ENCODE measurements at regions not wholly inside any gene's neighbourhood (a gene's known extent, or its start where the extent isn't known, plus 50 kb on each side); places are given as distances from the start of the nearest gene placed in this dataset.
"Not testable (repeated sequence)": the region's sequence is repeated elsewhere in the genome, so short reads cannot be mapped to it uniquely, and the experiment has no call there.

DNA sequence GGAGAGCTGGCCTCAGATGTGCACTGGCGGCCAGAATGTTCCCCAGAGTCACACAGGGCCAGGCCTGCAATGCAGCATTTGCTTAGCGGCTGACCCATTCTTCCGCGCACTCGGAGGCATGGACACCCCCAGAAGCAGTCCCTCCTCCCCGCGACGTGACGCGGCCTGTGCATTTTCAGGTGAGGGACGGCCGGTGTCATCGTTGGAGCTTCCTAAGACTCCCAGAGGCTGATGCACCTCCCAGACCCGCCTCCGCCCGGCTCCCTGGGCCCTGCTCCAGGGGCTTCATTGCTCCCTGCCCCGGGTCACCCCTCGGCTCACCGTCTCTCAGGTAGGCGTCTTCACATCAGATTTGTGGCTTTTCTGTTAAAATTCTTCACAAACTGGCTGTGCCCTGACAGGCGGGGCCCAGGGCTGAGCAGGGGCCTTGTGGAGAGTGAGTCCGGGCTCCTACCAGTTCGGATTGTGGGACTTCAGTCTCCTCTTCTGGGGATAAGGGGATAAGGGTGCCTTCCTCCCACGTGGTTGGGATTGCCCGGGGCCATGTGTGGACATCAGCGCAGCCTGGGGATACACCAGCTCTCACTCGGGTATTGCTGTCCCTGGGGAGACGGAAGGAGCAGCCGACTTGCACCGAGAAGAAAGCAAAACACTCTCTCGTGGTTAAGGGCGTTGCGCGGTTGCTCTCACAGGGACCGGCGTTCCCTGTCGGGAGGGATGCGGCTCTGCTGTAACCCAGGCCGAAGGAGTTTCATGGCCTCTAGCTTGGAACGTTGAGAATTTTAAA, 249.1 kb downstream of the ADGRD1 start:
- Mint-ChIP-seq H3K36me3 (ENCODE audit: low read depth) (no peaks in the 10 kb centered on the region), H3K27me3 (ENCODE audit: low read depth, poor library complexity) (peaks cover 14% of the 10 kb centered on the region), H3K4me3 (no peak overlapping the region), H3K4me1 (no peaks in the 10 kb centered on the region), H3K27ac (no peak overlapping the region), H3K9me3 (peaks cover 2% of the 10 kb centered on the region)
- DNase-seq, result no peak
- TF ChIP-seq, protein P1, sequence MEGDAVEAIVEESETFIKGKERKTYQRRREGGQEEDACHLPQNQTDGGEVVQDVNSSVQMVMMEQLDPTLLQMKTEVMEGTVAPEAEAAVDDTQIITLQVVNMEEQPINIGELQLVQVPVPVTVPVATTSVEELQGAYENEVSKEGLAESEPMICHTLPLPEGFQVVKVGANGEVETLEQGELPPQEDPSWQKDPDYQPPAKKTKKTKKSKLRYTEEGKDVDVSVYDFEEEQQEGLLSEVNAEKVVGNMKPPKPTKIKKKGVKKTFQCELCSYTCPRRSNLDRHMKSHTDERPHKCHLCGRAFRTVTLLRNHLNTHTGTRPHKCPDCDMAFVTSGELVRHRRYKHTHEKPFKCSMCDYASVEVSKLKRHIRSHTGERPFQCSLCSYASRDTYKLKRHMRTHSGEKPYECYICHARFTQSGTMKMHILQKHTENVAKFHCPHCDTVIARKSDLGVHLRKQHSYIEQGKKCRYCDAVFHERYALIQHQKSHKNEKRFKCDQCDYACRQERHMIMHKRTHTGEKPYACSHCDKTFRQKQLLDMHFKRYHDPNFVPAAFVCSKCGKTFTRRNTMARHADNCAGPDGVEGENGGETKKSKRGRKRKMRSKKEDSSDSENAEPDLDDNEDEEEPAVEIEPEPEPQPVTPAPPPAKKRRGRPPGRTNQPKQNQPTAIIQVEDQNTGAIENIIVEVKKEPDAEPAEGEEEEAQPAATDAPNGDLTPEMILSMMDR (IDR thresholded peaks at IDR 0.05), result no peak

- Mint-ChIP-seq H3K9me3 (no peaks in the 10 kb centered on the region), H3K4me3 (no peak overlapping the region)
Measured at GRCh38 chr12:131203666-131204415, 250.1 kb downstream of the ADGRD1 start.

GRCh38 chr12:131204416-131205274, 250.9 kb downstream of the ADGRD1 start:
- Mint-ChIP-seq H3K27me3 (ENCODE audit: low read depth, poor library complexity) (peaks cover 14% of the 10 kb centered on the region), H3K4me1 (peaks cover 6% of the 10 kb centered on the region), H3K27ac (no peak overlapping the region), H3K36me3 (ENCODE audit: low read depth) (no peaks in the 10 kb centered on the region), H3K4me3 (no peak overlapping the region), H3K9me3 (no peaks in the 10 kb centered on the region)
- no peak for DNase-seq
- TF ChIP-seq, protein P1 (IDR thresholded peaks at IDR 0.05), result no peak

More at GRCh38 chr12:131203666-131204415, 250.1 kb downstream of the ADGRD1 start:
- Mint-ChIP-seq H3K27me3 (ENCODE audit: low read depth, poor library complexity) (peaks cover 14% of the 10 kb centered on the region), H3K36me3 (ENCODE audit: low read depth) (no peaks in the 10 kb centered on the region), H3K4me1 (peaks cover 5% of the 10 kb centered on the region), H3K27ac (no peak overlapping the region)
- no peak for DNase-seq
- TF ChIP-seq, protein P1 (IDR thresholded peaks at IDR 0.05), result no peak

- H3K27me3 Mint-ChIP-seq (ENCODE audit: low read depth, poor library complexity), result peaks cover 17% of the 10 kb centered on the region
- H3K9me3 Mint-ChIP-seq; DNase-seq; H3K4me1 Mint-ChIP-seq; H3K36me3 Mint-ChIP-seq (ENCODE audit: low read depth); H3K27ac Mint-ChIP-seq; H3K4me3 Mint-ChIP-seq: not testable (repeated sequence)
Measured at GRCh38 chr12:131205275-131205933, 251.7 kb downstream of the ADGRD1 start.

DNA sequence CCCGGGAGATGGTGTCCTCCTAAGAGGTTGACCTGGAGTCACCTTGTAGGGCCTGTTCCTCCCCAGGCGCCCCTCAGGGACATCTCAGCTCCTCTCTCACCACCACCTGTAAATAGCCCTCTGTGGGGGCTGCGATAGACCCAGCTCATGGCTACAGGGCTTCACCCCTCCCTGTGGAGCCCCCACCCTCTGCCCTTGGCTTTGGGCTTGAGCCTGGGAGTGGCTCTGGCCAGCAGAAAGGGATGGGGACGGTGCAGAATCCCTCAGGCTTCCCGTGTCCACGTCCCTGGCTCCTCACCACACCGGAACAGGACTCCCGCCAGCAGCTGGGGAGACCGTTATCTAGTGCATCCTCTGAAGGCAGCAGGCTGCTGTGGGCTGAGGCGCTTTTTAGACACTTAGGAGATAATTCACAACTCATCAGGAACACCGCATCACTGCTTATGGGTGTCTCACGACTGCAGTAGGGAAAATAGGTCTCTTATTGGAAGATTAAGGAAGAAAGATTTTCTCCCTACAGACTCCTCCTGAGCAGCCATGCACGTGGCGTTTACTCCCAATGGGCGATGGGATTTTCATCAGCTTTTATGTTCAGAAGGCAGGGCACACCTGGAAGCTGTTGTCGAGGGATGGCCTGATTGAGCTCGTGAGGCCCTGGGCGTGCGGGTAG, 253.1 kb downstream of the ADGRD1 start:
- not testable (repeated sequence) for H3K9me3 Mint-ChIP-seq; H3K36me3 Mint-ChIP-seq (ENCODE audit: low read depth); H3K27ac Mint-ChIP-seq; DNase-seq; H3K4me3 Mint-ChIP-seq
- Mint-ChIP-seq H3K4me1 (peaks cover 11% of the 10 kb centered on the region), H3K27me3 (ENCODE audit: low read depth, poor library complexity) (peaks cover 14% of the 10 kb centered on the region)

DNA sequence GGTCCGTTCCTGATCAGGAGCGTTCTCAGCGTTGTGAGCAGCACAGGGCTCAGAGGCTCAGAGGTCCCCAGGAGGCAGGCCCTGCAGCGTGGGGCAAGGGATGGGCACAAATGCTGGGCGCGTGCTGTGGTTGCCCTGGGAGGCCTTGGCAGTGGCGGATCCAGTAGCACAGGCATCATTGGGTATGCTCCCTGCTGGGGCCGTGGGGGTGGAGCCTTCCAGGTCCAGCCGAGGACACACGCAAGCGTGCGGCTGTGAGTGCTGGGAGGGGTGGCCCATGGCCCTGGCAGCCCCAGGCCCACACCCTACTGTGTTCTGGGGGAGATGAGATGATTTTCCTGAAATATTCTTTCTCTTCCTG, 253.6 kb downstream of the ADGRD1 start:
- not testable (repeated sequence) for H3K9me3 Mint-ChIP-seq; H3K4me3 Mint-ChIP-seq; H3K36me3 Mint-ChIP-seq (ENCODE audit: low read depth); H3K27ac Mint-ChIP-seq; DNase-seq
- H3K27me3 Mint-ChIP-seq (ENCODE audit: low read depth, poor library complexity), result peaks cover 14% of the 10 kb centered on the region
- H3K4me1 Mint-ChIP-seq, result peaks cover 11% of the 10 kb centered on the region

GRCh38 chr12:131207841-131208240, 254.1 kb downstream of the ADGRD1 start:
- peaks cover 15% of the 10 kb centered on the region for H3K27me3 Mint-ChIP-seq (ENCODE audit: low read depth, poor library complexity)
- peaks cover 11% of the 10 kb centered on the region for H3K4me1 Mint-ChIP-seq
- not testable (repeated sequence) for H3K9me3 Mint-ChIP-seq; H3K36me3 Mint-ChIP-seq (ENCODE audit: low read depth); H3K4me3 Mint-ChIP-seq; H3K27ac Mint-ChIP-seq; DNase-seq
